K562 (cell line): ENCODE measurements at regions not wholly inside any gene's neighbourhood (a gene's known extent, or its start where the extent isn't known, plus 50 kb on each side); places are given as distances from the start of the nearest gene placed in this dataset.

Source experiments
- BRD4 ChIP-seq: fragments of 200-600 bp; sonication (generic); IDR thresholded peaks from 2 replicates; pipeline ENCODE4 v1.6.1; 2017; ENCODE audit warnings: inconsistent platforms
- ETV1 ChIP-seq: fragments of 450-650 bp; conservative IDR thresholded peaks from 2 replicates; pipeline ENCODE4 v1.6.1; 2016; ENCODE audit warnings: missing genetic modification characterization, control low read depth, low read depth, missing compliant biosample characterization
- HNRNPL ChIP-seq: fragments of 200-400 bp; formaldehyde crosslinking; IDR thresholded peaks from 2 replicates; pipeline ENCODE4 v1.6.1; 2017; ENCODE audit warnings: low read depth, mild to moderate bottlenecking, low read length

GRCh38 chr15:85955501-85956391, 123.9 kb upstream of the AGBL1 start:
- TF ChIP-seq HNRNPL (no peak), BRD4 (no peak), ETV1 (tag) (no peak)
